Astrocyte (in vitro differentiated cells and primary cell): ENCODE measurements at regions not wholly inside any gene's neighbourhood (a gene's known extent, or its start where the extent isn't known, plus 50 kb on each side); places are given as distances from the start of the nearest gene placed in this dataset.

Source experiments
- DNase-seq: peaks from one replicate; pipeline ENCODE4 v3.0.0-alpha.2; 2010; ENCODE audit warnings: low read depth
- FAIRE-seq: peaks from 2 replicates; lab custom pipeline; 2011; peaks lifted over from hg19 to GRCh38; lab: Jason Lieb, UNC
- H2AFZ ChIP-seq: 2 replicates; pipeline ENCODE4 v1.6.0; 2012; ENCODE audit warnings: low read depth, low read length, inconsistent platforms
- H3K27ac ChIP-seq: 2 replicates; pipeline ENCODE4 v1.5.1; 2011; ENCODE audit warnings: low read depth, low read length, inconsistent platforms
- H3K27me3 ChIP-seq: 2 replicates; pipeline ENCODE4 v1.6.0; 2011; ENCODE audit warnings: low read length, inconsistent platforms; ENCODE audit not compliant: insufficient read depth
- H3K36me3 ChIP-seq: 2 replicates; pipeline ENCODE4 v1.5.1; 2011; ENCODE audit warnings: low read length, inconsistent platforms; ENCODE audit not compliant: insufficient read depth
- H3K4me1 ChIP-seq: 2 replicates; pipeline ENCODE4 v1.5.1; 2011; ENCODE audit warnings: low read length, inconsistent platforms; ENCODE audit not compliant: insufficient read depth
- H3K4me2 ChIP-seq: 2 replicates; pipeline ENCODE4 v1.6.0; 2012; ENCODE audit warnings: low read length, inconsistent platforms
- H3K4me3 ChIP-seq: 2 replicates; pipeline ENCODE4 v1.5.1; 2011; ENCODE audit warnings: low read depth, mild to moderate bottlenecking, low read length, inconsistent platforms; ENCODE audit not compliant: insufficient read depth
- H3K79me2 ChIP-seq: 2 replicates; pipeline ENCODE4 v1.6.0; 2012; ENCODE audit warnings: mild to moderate bottlenecking, low read length, inconsistent platforms; ENCODE audit not compliant: insufficient read depth
- H3K9ac ChIP-seq: 2 replicates; pipeline ENCODE4 v1.6.0; 2012; ENCODE audit warnings: mild to moderate bottlenecking, low read length, inconsistent platforms
- H3K9me3 ChIP-seq: 2 replicates; pipeline ENCODE4 v1.5.1; 2012; ENCODE audit warnings: low read depth, mild to moderate bottlenecking, low read length, inconsistent platforms; ENCODE audit not compliant: insufficient read depth
- H4K20me1 ChIP-seq: 2 replicates; pipeline ENCODE4 v1.6.0; 2012; ENCODE audit warnings: low read length, inconsistent platforms; ENCODE audit not compliant: insufficient read depth
- H3K27ac Mint-ChIP-seq: one replicate; pipeline ENCODE4 v1.8.0; 2021; ENCODE audit warnings: mild to moderate bottlenecking, mixed read lengths; ENCODE audit not compliant: unreplicated experiment
- H3K27me3 Mint-ChIP-seq: one replicate; pipeline ENCODE4 v1.8.0; 2021; ENCODE audit warnings: low read depth, mixed read lengths; ENCODE audit not compliant: unreplicated experiment
- H3K36me3 Mint-ChIP-seq: one replicate; pipeline ENCODE4 v1.8.0; 2021; ENCODE audit warnings: low read depth, mixed read lengths; ENCODE audit not compliant: unreplicated experiment
- H3K4me1 Mint-ChIP-seq: one replicate; pipeline ENCODE4 v1.8.0; 2021; ENCODE audit warnings: low read depth, mixed read lengths; ENCODE audit not compliant: unreplicated experiment
- H3K4me3 Mint-ChIP-seq: one replicate; pipeline ENCODE4 v1.8.0; 2021; ENCODE audit warnings: mild to moderate bottlenecking, moderate library complexity, mixed read lengths; ENCODE audit not compliant: unreplicated experiment
- H3K9me3 Mint-ChIP-seq: one replicate; pipeline ENCODE4 v1.8.0; 2021; ENCODE audit warnings: mild to moderate bottlenecking, mixed read lengths; ENCODE audit not compliant: unreplicated experiment
- EZH2 ChIP-seq: IDR thresholded peaks from 2 replicates; pipeline ENCODE4 v1.6.1; 2012; ENCODE audit warnings: mild to moderate bottlenecking, low read length, inconsistent platforms; ENCODE audit not compliant: insufficient read depth
- TF ChIP-seq, protein P1 (sequence below): IDR thresholded peaks from 2 replicates; pipeline ENCODE4 v1.5.1; 2011; ENCODE audit warnings: low read depth, mild to moderate bottlenecking, inconsistent platforms, low read length, moderate library complexity; ENCODE audit not compliant: insufficient read depth

- FAIRE-seq = no peak
- Histone ChIP-seq H3K9me3 (no peaks in the 10 kb centered on the region), H3K4me2 (no peak overlapping the region), H3K27me3 (no peaks in the 10 kb centered on the region), H3K4me1 (no peaks in the 10 kb centered on the region), H2AFZ (no peak overlapping the region), H3K9ac (no peak overlapping the region), H3K36me3 (no peaks in the 10 kb centered on the region), H3K4me3 (no peak overlapping the region), H3K27ac (no peak overlapping the region), H4K20me1 (no peaks in the 10 kb centered on the region), H3K79me2 (no peaks in the 10 kb centered on the region)
- TF ChIP-seq, protein P1, sequence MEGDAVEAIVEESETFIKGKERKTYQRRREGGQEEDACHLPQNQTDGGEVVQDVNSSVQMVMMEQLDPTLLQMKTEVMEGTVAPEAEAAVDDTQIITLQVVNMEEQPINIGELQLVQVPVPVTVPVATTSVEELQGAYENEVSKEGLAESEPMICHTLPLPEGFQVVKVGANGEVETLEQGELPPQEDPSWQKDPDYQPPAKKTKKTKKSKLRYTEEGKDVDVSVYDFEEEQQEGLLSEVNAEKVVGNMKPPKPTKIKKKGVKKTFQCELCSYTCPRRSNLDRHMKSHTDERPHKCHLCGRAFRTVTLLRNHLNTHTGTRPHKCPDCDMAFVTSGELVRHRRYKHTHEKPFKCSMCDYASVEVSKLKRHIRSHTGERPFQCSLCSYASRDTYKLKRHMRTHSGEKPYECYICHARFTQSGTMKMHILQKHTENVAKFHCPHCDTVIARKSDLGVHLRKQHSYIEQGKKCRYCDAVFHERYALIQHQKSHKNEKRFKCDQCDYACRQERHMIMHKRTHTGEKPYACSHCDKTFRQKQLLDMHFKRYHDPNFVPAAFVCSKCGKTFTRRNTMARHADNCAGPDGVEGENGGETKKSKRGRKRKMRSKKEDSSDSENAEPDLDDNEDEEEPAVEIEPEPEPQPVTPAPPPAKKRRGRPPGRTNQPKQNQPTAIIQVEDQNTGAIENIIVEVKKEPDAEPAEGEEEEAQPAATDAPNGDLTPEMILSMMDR = no peak
- no peaks in the 10 kb centered on the region for H3K27me3 Mint-ChIP-seq
- no peak overlapping the region for H3K27ac Mint-ChIP-seq
- H3K4me3 Mint-ChIP-seq = no peak overlapping the region
- H3K4me1 Mint-ChIP-seq = peaks cover 13% of the 10 kb centered on the region
- peak; percentile 73 for DNase-seq
- no peaks in the 10 kb centered on the region for H3K36me3 Mint-ChIP-seq
- H3K9me3 Mint-ChIP-seq = no peaks in the 10 kb centered on the region
Observed at GRCh38 chr5:167478188-167478587, 813.3 kb upstream of the WWC1 start.

DNA sequence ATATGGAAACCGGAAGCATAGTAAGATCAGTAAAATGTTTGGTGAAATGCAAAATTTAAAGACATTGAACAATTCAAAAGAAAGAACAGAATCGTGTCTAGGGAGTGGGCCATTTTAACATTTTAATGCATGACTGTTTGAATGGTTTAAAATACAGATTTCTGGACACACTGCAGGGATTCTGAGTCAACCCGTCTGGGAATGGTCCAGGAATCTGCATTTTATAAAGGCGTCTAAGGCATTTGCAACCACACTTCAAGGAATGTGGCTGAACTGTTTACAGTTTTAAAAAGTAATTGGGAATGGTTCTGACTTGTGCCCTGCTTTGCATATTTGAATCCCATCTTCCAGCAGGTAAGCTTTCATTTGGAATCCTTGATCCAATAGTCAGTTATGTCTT, 811.7 kb upstream of the WWC1 start:
- peaks cover 18% of the 10 kb centered on the region for H3K4me1 Mint-ChIP-seq
- Histone ChIP-seq H3K79me2 (no peaks in the 10 kb centered on the region), H3K36me3 (no peaks in the 10 kb centered on the region), H4K20me1 (no peaks in the 10 kb centered on the region), H3K27ac (no peak overlapping the region), H2AFZ (no peak overlapping the region), H3K27me3 (no peaks in the 10 kb centered on the region), H3K9ac (no peak overlapping the region), H3K4me2 (no peak overlapping the region), H3K4me1 (no peaks in the 10 kb centered on the region), H3K9me3 (no peaks in the 10 kb centered on the region), H3K4me3 (no peak overlapping the region)
- H3K36me3 Mint-ChIP-seq = no peaks in the 10 kb centered on the region
- TF ChIP-seq, protein P1 = no peak
- TF ChIP-seq EZH2 = no peak
- no peak overlapping the region for H3K4me3 Mint-ChIP-seq
- H3K27ac Mint-ChIP-seq = peak overlapping the region; percentile 48
- H3K27me3 Mint-ChIP-seq = no peaks in the 10 kb centered on the region
- H3K9me3 Mint-ChIP-seq = no peaks in the 10 kb centered on the region
- DNase-seq = peak; percentile 39
- no peak for FAIRE-seq

DNA sequence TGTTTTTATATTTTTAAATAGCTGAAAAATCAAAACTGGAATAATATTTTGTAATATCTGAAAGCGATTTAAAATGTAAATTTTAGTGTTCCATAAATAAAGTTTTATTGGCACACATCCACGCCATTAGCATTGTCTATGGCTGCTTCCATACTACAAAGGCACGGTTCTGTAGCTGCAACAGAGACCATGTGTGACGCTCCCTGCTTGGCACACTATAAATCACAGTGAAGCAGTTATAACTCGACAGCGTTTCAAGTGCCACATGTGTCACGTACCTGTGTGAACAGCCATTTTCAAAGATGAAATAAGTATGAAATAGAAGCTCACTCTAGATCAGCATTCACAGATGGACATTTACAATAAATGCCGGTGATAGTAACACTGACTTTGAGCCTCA, 810.1 kb upstream of the WWC1 start:
- Mint-ChIP-seq H3K4me3 (no peak overlapping the region), H3K4me1 (peaks cover 29% of the 10 kb centered on the region), H3K36me3 (no peaks in the 10 kb centered on the region), H3K27ac (no peak overlapping the region), H3K9me3 (no peaks in the 10 kb centered on the region), H3K27me3 (no peaks in the 10 kb centered on the region)
- no peak overlapping the region for H2AFZ ChIP-seq
- FAIRE-seq = no peak
- no peaks in the 10 kb centered on the region for H3K79me2 ChIP-seq
- no peaks in the 10 kb centered on the region for H3K9me3 ChIP-seq
- no peaks in the 10 kb centered on the region for H3K36me3 ChIP-seq
- H4K20me1 ChIP-seq = no peaks in the 10 kb centered on the region
- H3K9ac ChIP-seq = no peak overlapping the region
- DNase-seq = no peak
- H3K4me2 ChIP-seq = no peak overlapping the region
- H3K27me3 ChIP-seq = no peaks in the 10 kb centered on the region
- H3K4me1 ChIP-seq = no peaks in the 10 kb centered on the region
- no peak overlapping the region for H3K27ac ChIP-seq
- TF ChIP-seq EZH2 = no peak
- H3K4me3 ChIP-seq = no peak overlapping the region
